ENCODE measurements at regions not wholly inside any gene's neighbourhood (a gene's known extent, or its start where the extent isn't known, plus 50 kb on each side); places are given as distances from the start of the nearest gene placed in this dataset.

DNA sequence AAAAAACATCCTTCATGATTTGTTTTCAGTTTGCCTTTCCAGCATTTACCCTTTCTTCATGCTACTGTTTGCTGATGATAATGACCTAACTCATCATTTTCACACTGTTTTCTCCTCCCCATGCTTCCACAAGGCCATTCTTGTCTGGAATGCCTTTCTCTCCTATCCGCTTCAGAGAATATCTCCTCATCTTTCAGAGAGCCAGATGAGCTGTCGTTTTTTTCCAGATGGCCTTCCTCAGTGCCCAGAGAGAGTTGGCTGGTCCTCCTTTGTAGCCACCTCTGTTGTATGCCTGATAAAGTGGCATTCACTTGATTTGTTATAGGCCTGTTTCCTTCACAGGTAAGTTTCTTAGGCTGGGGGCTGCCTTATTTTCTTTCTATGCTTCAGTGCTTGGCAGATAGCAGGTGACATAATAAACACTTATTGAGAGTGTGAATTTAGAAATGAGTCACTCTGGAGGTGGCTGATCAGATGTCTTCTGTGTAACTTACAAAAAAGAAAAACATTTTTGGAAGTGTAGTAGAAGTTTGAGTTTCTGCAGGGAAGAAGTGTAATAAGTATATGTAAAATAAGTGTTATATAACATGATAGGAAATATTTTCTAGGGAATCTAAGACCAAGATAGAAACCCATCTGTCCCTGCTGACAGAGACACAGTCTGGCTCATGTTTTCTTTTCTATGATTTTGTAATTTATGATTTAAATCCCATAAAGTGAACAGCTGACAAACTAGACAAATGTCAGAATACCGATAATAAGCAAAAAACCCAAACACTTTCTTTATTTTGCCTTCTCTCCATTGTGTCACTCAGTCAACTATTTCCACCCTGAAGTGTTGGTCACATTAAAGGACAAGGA lies 174.5 kb downstream of the DACT1 start:
- POLR2A ChIA-PET: no interaction called here
- no peak overlapping the region for H3K4me2 ChIP-seq (ENCODE audit: low read length)
- intact Hi-C loops (cut with micrococcal nuclease): no loop called here
- H3K27ac ChIP-seq (ENCODE audit: low read depth, low read length): no peak overlapping the region
- no peaks in the 10 kb centered on the region for H3K9me3 ChIP-seq (ENCODE audit: control insufficient read depth in 1 of 2, insufficient read depth in 1 of 2, low read depth in 1 of 2, low read length in 2 of 2)
- BruUV-seq (replicated peaks): no TSS peak
- no peak overlapping the region for H3K4me3 ChIP-seq (replicated peaks in 1 of 2; ENCODE audit: low read depth in 1 of 2, low read length in 2 of 2)
- CTCF ChIA-PET: no interaction called here
- RAD21 ChIA-PET (ENCODE audit: low non-redundant PET in 1 of 2, low total read pairs in 2 of 2, uncharacterized antibody in 2 of 2, unreplicated experiment in 2 of 2): no interaction called here
- no peaks in the 10 kb centered on the region for H3K36me3 ChIP-seq (ENCODE audit: control insufficient read depth in 1 of 2, insufficient read depth in 2 of 2, low read length in 2 of 2)
- no peak for ATAC-seq
- no peaks in the 10 kb centered on the region for H4K20me1 ChIP-seq (ENCODE audit: insufficient read depth)
- 0 out of 4 replicates have a peak, but pooled peaks cover 0 to 2% of the 10 kb centered on the region in 2 experiments for H3K4me1 ChIP-seq (ENCODE audit: control insufficient read depth in 1 of 2, insufficient read depth in 2 of 2, low read length in 2 of 2)
- DNase-seq (ENCODE audit: low read depth, low spot score): no peak
- TF ChIP-seq, protein P1, sequence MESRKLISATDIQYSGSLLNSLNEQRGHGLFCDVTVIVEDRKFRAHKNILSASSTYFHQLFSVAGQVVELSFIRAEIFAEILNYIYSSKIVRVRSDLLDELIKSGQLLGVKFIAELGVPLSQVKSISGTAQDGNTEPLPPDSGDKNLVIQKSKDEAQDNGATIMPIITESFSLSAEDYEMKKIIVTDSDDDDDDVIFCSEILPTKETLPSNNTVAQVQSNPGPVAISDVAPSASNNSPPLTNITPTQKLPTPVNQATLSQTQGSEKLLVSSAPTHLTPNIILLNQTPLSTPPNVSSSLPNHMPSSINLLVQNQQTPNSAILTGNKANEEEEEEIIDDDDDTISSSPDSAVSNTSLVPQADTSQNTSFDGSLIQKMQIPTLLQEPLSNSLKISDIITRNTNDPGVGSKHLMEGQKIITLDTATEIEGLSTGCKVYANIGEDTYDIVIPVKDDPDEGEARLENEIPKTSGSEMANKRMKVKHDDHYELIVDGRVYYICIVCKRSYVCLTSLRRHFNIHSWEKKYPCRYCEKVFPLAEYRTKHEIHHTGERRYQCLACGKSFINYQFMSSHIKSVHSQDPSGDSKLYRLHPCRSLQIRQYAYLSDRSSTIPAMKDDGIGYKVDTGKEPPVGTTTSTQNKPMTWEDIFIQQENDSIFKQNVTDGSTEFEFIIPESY (IDR thresholded peaks at IDR 0.05; ENCODE audit: extremely low read depth, insufficient replicate concordance, low read length): no peak
- TF ChIP-seq POLR2AphosphoS5 (IDR thresholded peaks at IDR 0.05; ENCODE audit: low read depth, low read length): no peak
- TF ChIP-seq, protein P2, sequence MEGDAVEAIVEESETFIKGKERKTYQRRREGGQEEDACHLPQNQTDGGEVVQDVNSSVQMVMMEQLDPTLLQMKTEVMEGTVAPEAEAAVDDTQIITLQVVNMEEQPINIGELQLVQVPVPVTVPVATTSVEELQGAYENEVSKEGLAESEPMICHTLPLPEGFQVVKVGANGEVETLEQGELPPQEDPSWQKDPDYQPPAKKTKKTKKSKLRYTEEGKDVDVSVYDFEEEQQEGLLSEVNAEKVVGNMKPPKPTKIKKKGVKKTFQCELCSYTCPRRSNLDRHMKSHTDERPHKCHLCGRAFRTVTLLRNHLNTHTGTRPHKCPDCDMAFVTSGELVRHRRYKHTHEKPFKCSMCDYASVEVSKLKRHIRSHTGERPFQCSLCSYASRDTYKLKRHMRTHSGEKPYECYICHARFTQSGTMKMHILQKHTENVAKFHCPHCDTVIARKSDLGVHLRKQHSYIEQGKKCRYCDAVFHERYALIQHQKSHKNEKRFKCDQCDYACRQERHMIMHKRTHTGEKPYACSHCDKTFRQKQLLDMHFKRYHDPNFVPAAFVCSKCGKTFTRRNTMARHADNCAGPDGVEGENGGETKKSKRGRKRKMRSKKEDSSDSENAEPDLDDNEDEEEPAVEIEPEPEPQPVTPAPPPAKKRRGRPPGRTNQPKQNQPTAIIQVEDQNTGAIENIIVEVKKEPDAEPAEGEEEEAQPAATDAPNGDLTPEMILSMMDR (IDR thresholded peaks at IDR 0.05 in 2 of 3, conservative IDR thresholded peaks at IDR 0.05 in 1 of 3; ENCODE audit: borderline replicate concordance in 1 of 3, insufficient read depth in 1 of 3, low read depth in 2 of 3, low read length in 2 of 3): no peak
- no peak for TF ChIP-seq JUND (IDR thresholded peaks at IDR 0.05)
- no peak for TF ChIP-seq RAD21 (IDR thresholded peaks at IDR 0.05; ENCODE audit: low read depth)
- TF ChIP-seq, protein P3, sequence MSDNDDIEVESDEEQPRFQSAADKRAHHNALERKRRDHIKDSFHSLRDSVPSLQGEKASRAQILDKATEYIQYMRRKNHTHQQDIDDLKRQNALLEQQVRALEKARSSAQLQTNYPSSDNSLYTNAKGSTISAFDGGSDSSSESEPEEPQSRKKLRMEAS (IDR thresholded peaks at IDR 0.05): no peak
- TF ChIP-seq CEBPB (IDR thresholded peaks at IDR 0.05; ENCODE audit: low read depth): no peak
- H3K79me2 ChIP-seq (ENCODE audit: insufficient read depth, low read length): no peaks in the 10 kb centered on the region
- no peak overlapping the region for H3K9ac ChIP-seq (ENCODE audit: low read length)
- no peak overlapping the region for H2AFZ ChIP-seq (ENCODE audit: low read depth, low read length, poor library complexity, severe bottlenecking)
- H3K27me3 ChIP-seq (ENCODE audit: insufficient read depth, low read length): no peaks in the 10 kb centered on the region
- H3K9me2 ChIP-seq (ENCODE audit: insufficient read depth): no peaks in the 10 kb centered on the region
